ENCODE measurements at regions not wholly inside any gene's neighbourhood (a gene's known extent, or its start where the extent isn't known, plus 50 kb on each side); places are given as distances from the start of the nearest gene placed in this dataset.

GRCh38 chr22:27684901-27685300 is 116.7 kb downstream of the MN1 start:
- no peak for TF ChIP-seq CTCF (IDR thresholded peaks at IDR 0.05; ENCODE audit: low read depth, low read length)
- TF ChIP-seq EZH2phosphoT487 (IDR thresholded peaks at IDR 0.05; ENCODE audit: low read depth), result no peak
